Neutrophil (primary cell): ENCODE measurements at regions not wholly inside any gene's neighbourhood (a gene's known extent, or its start where the extent isn't known, plus 50 kb on each side); places are given as distances from the start of the nearest gene placed in this dataset.

Experiments
- H3K27ac ChIP-seq: fragments of 200-600 bp; sonication (generic); 2 replicates; pipeline ENCODE4 v1.5.1; 2016; ENCODE audit warnings: mild to moderate bottlenecking, moderate library complexity
- H3K27me3 ChIP-seq: fragments of 200-600 bp; sonication (generic); 2 replicates; pipeline ENCODE4 v1.6.0; 2016; ENCODE audit warnings: mild to moderate bottlenecking
- H3K36me3 ChIP-seq: fragments of 200-600 bp; sonication (generic); 2 replicates; pipeline ENCODE4 v1.5.1; 2017
- H3K4me1 ChIP-seq, 2 experiments: fragments of 200-600 bp in 1 of 2; sonication (generic) in 1 of 2; 1 replicate in 1 of 2; 2 replicates in 1 of 2; pipeline versions ENCODE4 v1.5.1 to v1.6.1; 2013 to 2016; ENCODE audit warnings: low read depth in 1 of 2, low read length in 1 of 2, mild to moderate bottlenecking in 1 of 2, moderate library complexity in 1 of 2; ENCODE audit not compliant: control insufficient read depth in 1 of 2, insufficient read depth in 1 of 2
- H3K4me3 ChIP-seq, 2 experiments: fragments of 200-600 bp in 1 of 2; sonication (generic) in 1 of 2; 1 replicate in 1 of 2; 2 replicates in 1 of 2; pipeline ENCODE4 v1.5.1; 2013 to 2016; ENCODE audit warnings: low read depth in 1 of 2, low read length in 1 of 2, mild to moderate bottlenecking in 1 of 2, moderate library complexity in 1 of 2
- H3K9me3 ChIP-seq: fragments of 200-600 bp; sonication (generic); 2 replicates; pipeline ENCODE4 v1.5.1; 2016
- CTCF ChIP-seq: fragments of 200-600 bp; sonication (generic); IDR thresholded peaks from 2 replicates; pipeline ENCODE4 v1.5.1; 2016; ENCODE audit warnings: antibody characterized with exemption

- Histone ChIP-seq H3K4me3 (no peak overlapping the region), H3K27me3 (peaks cover 4% of the 10 kb centered on the region), H3K27ac (no peak overlapping the region), H3K36me3 (no peaks in the 10 kb centered on the region), H3K4me1 (no peaks in the 10 kb centered on the region), H3K9me3 (no peaks in the 10 kb centered on the region)
- TF ChIP-seq CTCF = no peak
Measured at GRCh38 chr1:58999676-59000075, 215.8 kb upstream of the JUN start.

- Histone ChIP-seq H3K4me1 (no peaks in the 10 kb centered on the region), H3K27me3 (no peaks in the 10 kb centered on the region), H3K36me3 (no peaks in the 10 kb centered on the region), H3K4me3 (no peak overlapping the region), H3K9me3 (no peaks in the 10 kb centered on the region), H3K27ac (no peak overlapping the region)
- TF ChIP-seq CTCF = no peak
Measured at GRCh38 chr1:59004755-59005154, 220.9 kb upstream of the JUN start.

GRCh38 chr1:59005491-59006288 is 221.8 kb upstream of the JUN start:
- no peak overlapping the region for H3K4me3 ChIP-seq
- H3K9me3 ChIP-seq = no peaks in the 10 kb centered on the region
- no peaks in the 10 kb centered on the region for H3K4me1 ChIP-seq
- peaks cover under 1% of the 10 kb centered on the region for H3K27me3 ChIP-seq
- no peak overlapping the region for H3K27ac ChIP-seq
- no peak for TF ChIP-seq CTCF
- no peaks in the 10 kb centered on the region for H3K36me3 ChIP-seq

- no peak overlapping the region for H3K4me3 ChIP-seq
- H3K27me3 ChIP-seq = peaks cover 7% of the 10 kb centered on the region
- no peak overlapping the region for H3K27ac ChIP-seq
- H3K4me1 ChIP-seq = no peaks in the 10 kb centered on the region
- no peaks in the 10 kb centered on the region for H3K9me3 ChIP-seq
- TF ChIP-seq CTCF = no peak
- no peaks in the 10 kb centered on the region for H3K36me3 ChIP-seq
Measured at GRCh38 chr1:59006289-59006658, 222.4 kb upstream of the JUN start.

GRCh38 chr1:59006932-59007331 is 223.1 kb upstream of the JUN start:
- no peak overlapping the region for H3K4me3 ChIP-seq
- H3K36me3 ChIP-seq = no peaks in the 10 kb centered on the region
- no peaks in the 10 kb centered on the region for H3K9me3 ChIP-seq
- peaks cover 13% of the 10 kb centered on the region for H3K27me3 ChIP-seq
- H3K4me1 ChIP-seq = no peaks in the 10 kb centered on the region
- no peak overlapping the region for H3K27ac ChIP-seq
- TF ChIP-seq CTCF = no peak
